Keratinocyte (primary cell): ENCODE measurements at regions not wholly inside any gene's neighbourhood (a gene's known extent, or its start where the extent isn't known, plus 50 kb on each side); places are given as distances from the start of the nearest gene placed in this dataset.

Experiments used
- DNase-seq: peaks from one replicate; pipeline ENCODE4 v3.0.0-alpha.2; 2011; ENCODE audit warnings: low read depth, missing footprints, low spot score
- FAIRE-seq: peaks from 2 replicates; lab custom pipeline; 2011; peaks lifted over from hg19 to GRCh38; lab: Jason Lieb, UNC
- H2AFZ ChIP-seq: 2 replicates; pipeline ENCODE4 v1.6.0; 2012; ENCODE audit warnings: low read length, control low read depth, inconsistent platforms; ENCODE audit not compliant: control insufficient read depth
- H3K27ac ChIP-seq: 2 replicates; pipeline ENCODE4 v1.5.1; 2011; ENCODE audit warnings: low read length; ENCODE audit not compliant: control insufficient read depth, insufficient read depth
- H3K27me3 ChIP-seq: 3 replicates; pipeline ENCODE4 v1.6.0; 2011; ENCODE audit warnings: low read length; ENCODE audit not compliant: control insufficient read depth, insufficient read depth; ENCODE audit errors: extremely low read depth
- H3K36me3 ChIP-seq, 2 experiments: 2 replicates in 1 of 2; 3 replicates in 1 of 2; pipeline ENCODE4 v1.5.1; 2011; ENCODE audit warnings: low read length in 2 of 2, mild to moderate bottlenecking in 1 of 2; ENCODE audit not compliant: control insufficient read depth in 2 of 2, insufficient read depth in 2 of 2; ENCODE audit errors: extremely low read depth in 1 of 2
- H3K4me1 ChIP-seq: 3 replicates; pipeline ENCODE4 v1.5.1; 2011; ENCODE audit warnings: low read length; ENCODE audit not compliant: control insufficient read depth, insufficient read depth; ENCODE audit errors: extremely low read depth
- H3K4me2 ChIP-seq: 3 replicates; pipeline ENCODE4 v1.6.0; 2011; ENCODE audit warnings: low read depth, low read length; ENCODE audit not compliant: control insufficient read depth, insufficient read depth; ENCODE audit errors: extremely low read depth
- H3K4me3 ChIP-seq, 3 experiments: fragments of 200-600 bp in 1 of 3; sonication (generic) in 1 of 3; 2 replicates in 2 of 3; 3 replicates in 1 of 3; pipeline ENCODE4 v1.5.1; 2011 to 2016; ENCODE audit warnings: low read length in 3 of 3, mild to moderate bottlenecking in 3 of 3, control low read depth in 2 of 3, inconsistent platforms in 1 of 3, low read depth in 1 of 3, mixed read lengths in 1 of 3, mixed run types in 1 of 3, moderate library complexity in 1 of 3; ENCODE audit not compliant: control insufficient read depth in 2 of 3, insufficient read depth in 2 of 3; ENCODE audit errors: extremely low read depth in 1 of 3
- H3K79me2 ChIP-seq: 2 replicates; pipeline ENCODE4 v1.6.0; 2012; ENCODE audit warnings: low read length; ENCODE audit not compliant: control insufficient read depth, insufficient read depth
- H3K9ac ChIP-seq: 3 replicates; pipeline ENCODE4 v1.6.0; 2011; ENCODE audit warnings: low read length; ENCODE audit not compliant: control insufficient read depth, insufficient read depth; ENCODE audit errors: extremely low read depth
- H3K9me1 ChIP-seq: 3 replicates; pipeline ENCODE4 v1.6.0; 2011; ENCODE audit warnings: low read length; ENCODE audit not compliant: control insufficient read depth, insufficient read depth; ENCODE audit errors: extremely low read depth
- H3K9me3 ChIP-seq: 2 replicates; pipeline ENCODE4 v1.5.1; 2012; ENCODE audit warnings: low read depth, low read length; ENCODE audit not compliant: control insufficient read depth
- H4K20me1 ChIP-seq: 3 replicates; pipeline ENCODE4 v1.6.0; 2011; ENCODE audit warnings: low read length; ENCODE audit not compliant: control insufficient read depth, insufficient read depth; ENCODE audit errors: extremely low read depth
- EZH2 ChIP-seq: IDR thresholded peaks from one replicate; pipeline ENCODE4 v1.6.1; 2012; ENCODE audit warnings: inconsistent platforms, mild to moderate bottlenecking, low read length, moderate library complexity
- dilution Hi-C: fragments of 300-500 bp; cut with MboI; formaldehyde crosslinking; loops from one replicate; pipeline ENCODE4 v1.7.0; 2020; ENCODE audit warnings: low sequenced_read_pairs; ENCODE audit not compliant: extremely low pct_ligation_motif_present
- TF ChIP-seq, protein P1 (sequence below), 3 experiments: IDR thresholded peaks in 1 of 3; conservative IDR thresholded peaks in 1 of 3; optimal IDR thresholded peaks in 1 of 3; 2 replicates in 2 of 3; 3 replicates in 1 of 3; pipeline versions ENCODE3 to v1.5.1; 2011; ENCODE audit warnings: low read length in 3 of 3, mild to moderate bottlenecking in 3 of 3, moderate library complexity in 2 of 3, control low read depth in 1 of 3, inconsistent platforms in 1 of 3; ENCODE audit not compliant: insufficient read depth in 2 of 3; ENCODE audit errors: extremely low read depth in 1 of 3

DNA sequence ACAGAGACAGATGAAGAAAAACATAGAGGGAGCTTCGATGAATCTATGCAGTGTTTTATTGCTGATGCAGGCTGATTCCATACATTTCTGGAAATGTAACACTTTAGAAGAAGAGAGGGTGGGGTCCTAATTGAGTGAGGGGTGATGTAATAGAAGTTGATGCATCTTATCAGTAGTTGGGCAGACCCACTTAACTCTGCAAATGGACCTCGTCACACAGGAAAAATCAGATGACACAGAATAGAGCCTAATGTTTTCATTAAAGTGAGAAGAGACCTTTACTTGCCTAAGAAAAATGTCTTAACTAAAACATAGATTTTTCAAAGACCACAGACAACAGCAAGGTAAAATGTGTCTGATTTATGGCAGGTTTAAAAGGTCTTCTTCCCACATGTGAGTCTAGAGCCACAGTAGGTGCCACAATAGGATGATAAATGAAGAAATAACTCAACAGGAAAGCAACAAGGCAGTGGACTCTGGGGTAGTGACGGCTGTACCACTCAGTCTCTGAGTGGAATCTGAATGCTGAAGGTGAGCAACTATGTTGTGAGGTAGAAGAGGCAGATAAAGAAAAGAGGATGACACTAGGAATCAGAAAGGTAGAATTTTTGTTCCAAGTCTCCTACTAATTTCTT, 414.7 kb upstream of the PIK3C3 start:
- no peak overlapping the region for H3K27ac ChIP-seq
- no peaks in the 10 kb centered on the region for H3K27me3 ChIP-seq
- dilution Hi-C loops = no loop called here
- no peaks in the 10 kb centered on the region for H3K9me1 ChIP-seq
- no peak for DNase-seq
- no peaks in the 10 kb centered on the region for H3K9me3 ChIP-seq
- H3K79me2 ChIP-seq = no peaks in the 10 kb centered on the region
- H3K4me1 ChIP-seq = no peaks in the 10 kb centered on the region
- H2AFZ ChIP-seq = no peak overlapping the region
- no peaks in the 10 kb centered on the region for H4K20me1 ChIP-seq
- no peaks in the 10 kb centered on the region for H3K36me3 ChIP-seq
- no peak overlapping the region for H3K4me3 ChIP-seq
- H3K4me2 ChIP-seq = no peak overlapping the region
- no peak overlapping the region for H3K9ac ChIP-seq
- TF ChIP-seq EZH2 = no peak
- TF ChIP-seq, protein P1, sequence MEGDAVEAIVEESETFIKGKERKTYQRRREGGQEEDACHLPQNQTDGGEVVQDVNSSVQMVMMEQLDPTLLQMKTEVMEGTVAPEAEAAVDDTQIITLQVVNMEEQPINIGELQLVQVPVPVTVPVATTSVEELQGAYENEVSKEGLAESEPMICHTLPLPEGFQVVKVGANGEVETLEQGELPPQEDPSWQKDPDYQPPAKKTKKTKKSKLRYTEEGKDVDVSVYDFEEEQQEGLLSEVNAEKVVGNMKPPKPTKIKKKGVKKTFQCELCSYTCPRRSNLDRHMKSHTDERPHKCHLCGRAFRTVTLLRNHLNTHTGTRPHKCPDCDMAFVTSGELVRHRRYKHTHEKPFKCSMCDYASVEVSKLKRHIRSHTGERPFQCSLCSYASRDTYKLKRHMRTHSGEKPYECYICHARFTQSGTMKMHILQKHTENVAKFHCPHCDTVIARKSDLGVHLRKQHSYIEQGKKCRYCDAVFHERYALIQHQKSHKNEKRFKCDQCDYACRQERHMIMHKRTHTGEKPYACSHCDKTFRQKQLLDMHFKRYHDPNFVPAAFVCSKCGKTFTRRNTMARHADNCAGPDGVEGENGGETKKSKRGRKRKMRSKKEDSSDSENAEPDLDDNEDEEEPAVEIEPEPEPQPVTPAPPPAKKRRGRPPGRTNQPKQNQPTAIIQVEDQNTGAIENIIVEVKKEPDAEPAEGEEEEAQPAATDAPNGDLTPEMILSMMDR (optimal IDR thresholded peaks at IDR 0.05 in 1 of 3, IDR thresholded peaks at IDR 0.05 in 1 of 3, conservative IDR thresholded peaks at IDR 0.05 in 1 of 3; ENCODE audit: extremely low read depth in 1 of 3, insufficient read depth in 2 of 3, low read length in 3 of 3) = no peak
- no peak for FAIRE-seq

- DNase-seq = no peak
- no peak for FAIRE-seq
Observed at GRCh38 chr18:41538751-41539150, 416.3 kb upstream of the PIK3C3 start.

More at GRCh38 chr18:41538751-41539150, 416.3 kb upstream of the PIK3C3 start:
- Histone ChIP-seq H4K20me1 (no peaks in the 10 kb centered on the region), H3K4me2 (no peak overlapping the region), H3K27me3 (no peaks in the 10 kb centered on the region), H3K9ac (no peak overlapping the region), H3K9me3 (no peaks in the 10 kb centered on the region), H3K9me1 (no peaks in the 10 kb centered on the region), H3K36me3 (no peaks in the 10 kb centered on the region), H3K4me1 (no peaks in the 10 kb centered on the region), H3K27ac (no peak overlapping the region), H3K4me3 (no peak overlapping the region), H3K79me2 (no peaks in the 10 kb centered on the region), H2AFZ (no peak overlapping the region)
- dilution Hi-C loops = no loop called here
- TF ChIP-seq, protein P1 (optimal IDR thresholded peaks at IDR 0.05 in 1 of 3, IDR thresholded peaks at IDR 0.05 in 1 of 3, conservative IDR thresholded peaks at IDR 0.05 in 1 of 3; ENCODE audit: extremely low read depth in 1 of 3, insufficient read depth in 2 of 3, low read length in 3 of 3) = no peak
- TF ChIP-seq EZH2 = no peak
